GM18909 (cell line): ENCODE measurements at regions not wholly inside any gene's neighbourhood (a gene's known extent, or its start where the extent isn't known, plus 50 kb on each side); places are given as distances from the start of the nearest gene placed in this dataset.
"Not testable (repeated sequence)": the region's sequence is repeated elsewhere in the genome, so short reads cannot be mapped to it uniquely, and the experiment has no call there.

Experiments
- ATAC-seq: cut with Tn5 transposase; IDR thresholded peaks from one replicate; pipeline ENCODE4 v1.9.1; 2021; ENCODE audit warnings: mild to moderate bottlenecking; ENCODE audit not compliant: unreplicated experiment, poor library complexity

DNA sequence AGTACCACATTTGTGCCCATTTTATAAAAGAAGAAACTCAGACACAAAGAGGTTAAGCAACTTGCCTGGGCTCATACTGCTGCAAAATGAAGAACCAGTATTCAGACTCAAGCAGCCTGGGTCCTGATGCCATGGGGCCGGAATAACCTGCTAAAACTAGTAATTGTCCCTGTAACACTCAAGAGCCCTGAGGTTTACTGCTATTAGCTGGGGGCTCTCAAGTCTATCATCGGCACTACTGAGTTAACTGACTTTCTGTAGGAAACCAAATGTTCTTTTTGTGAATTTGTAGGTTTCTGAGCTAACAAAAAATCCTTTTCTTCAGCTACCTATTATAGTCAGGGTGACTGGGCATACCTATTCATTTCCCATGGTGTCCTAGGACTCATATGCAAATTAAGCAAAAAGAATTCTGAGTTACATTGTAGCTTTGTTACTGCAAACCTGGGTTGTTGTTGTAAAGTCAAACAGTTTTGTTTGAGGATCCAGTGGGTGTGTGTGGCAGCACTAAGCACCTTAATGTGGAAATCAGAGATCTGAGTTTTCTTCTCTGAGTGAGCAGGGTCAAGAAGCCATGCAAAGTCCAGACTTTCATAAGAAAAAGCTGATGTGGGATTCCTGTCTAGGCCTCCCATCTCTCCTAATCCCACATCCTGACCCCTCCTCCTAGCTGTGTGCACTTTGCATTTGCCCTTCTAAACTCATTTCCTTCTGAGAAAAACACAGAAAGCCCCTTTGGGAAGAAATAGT lies 72.4 kb upstream of the TNP1 start:
- ATAC-seq: no peak

DNA sequence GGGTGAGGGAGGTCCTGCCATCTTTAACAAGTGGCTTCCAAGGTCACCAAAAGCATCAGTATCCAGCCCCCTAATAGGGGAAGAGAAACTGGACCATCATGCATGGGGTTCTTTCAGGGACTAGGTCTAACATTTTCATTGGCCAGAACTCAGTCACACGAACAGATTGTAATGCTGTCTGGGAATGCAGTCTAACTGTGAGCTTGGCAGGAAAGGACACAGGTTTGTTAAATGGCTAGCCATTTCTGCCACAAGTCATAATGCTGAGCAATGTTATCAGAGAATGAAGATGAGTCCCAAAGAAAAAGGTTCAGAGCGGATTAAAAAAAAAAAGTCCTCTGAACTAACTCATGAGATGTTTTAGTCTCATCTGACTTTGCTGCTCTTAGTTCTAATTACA lies 70.9 kb upstream of the TNP1 start:
- ATAC-seq: no peak

DNA sequence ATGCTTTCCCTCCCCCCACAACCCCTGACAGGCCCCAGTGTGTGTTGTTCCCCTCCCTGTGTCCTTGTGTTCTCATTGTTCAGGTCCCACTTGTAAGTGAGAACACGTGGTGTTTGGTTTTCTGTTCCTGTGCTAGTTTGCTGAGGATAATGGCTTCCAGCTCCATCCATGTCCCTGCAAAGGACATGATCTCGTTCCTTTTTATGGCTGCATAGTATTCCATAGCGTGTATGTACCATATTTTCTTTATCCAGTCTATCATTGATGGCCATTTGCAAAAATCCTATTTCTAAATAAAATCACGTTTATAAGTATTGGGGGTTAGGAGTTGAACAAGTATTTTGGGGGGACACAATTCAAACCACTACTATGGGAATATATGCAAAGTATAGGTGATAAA lies 69.5 kb upstream of the TNP1 start:
- ATAC-seq: not testable (repeated sequence)

DNA sequence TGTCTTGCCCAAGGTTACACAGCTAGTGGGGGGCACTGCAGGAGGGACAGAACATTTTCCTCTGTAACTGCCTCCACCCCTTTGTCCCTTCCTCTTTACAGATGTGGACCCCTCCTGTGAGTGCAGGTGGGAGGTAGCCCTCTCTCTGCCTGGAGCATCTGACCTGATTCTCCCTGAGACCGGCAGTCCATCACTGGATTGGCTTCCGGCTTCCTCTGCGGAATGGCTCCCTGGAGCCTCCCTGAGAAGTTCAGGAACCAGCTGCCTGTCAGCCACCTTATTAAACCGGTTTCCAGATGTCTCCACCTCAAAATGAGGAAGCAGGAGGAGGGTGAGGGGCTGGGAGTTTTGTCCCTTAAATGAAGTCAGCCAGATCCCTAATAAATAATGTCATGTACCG lies 67.3 kb upstream of the TNP1 start:
- ATAC-seq: no peak

- no peak for ATAC-seq
These were observed 65.9 kb upstream of the TNP1 start for GRCh38 chr2:216925636-216926366.

- ATAC-seq: no peak
These were observed 65.1 kb upstream of the TNP1 start for GRCh38 chr2:216925006-216925405.

- ATAC-seq: no peak
These were observed 63.8 kb upstream of the TNP1 start for GRCh38 chr2:216923706-216924105.

DNA sequence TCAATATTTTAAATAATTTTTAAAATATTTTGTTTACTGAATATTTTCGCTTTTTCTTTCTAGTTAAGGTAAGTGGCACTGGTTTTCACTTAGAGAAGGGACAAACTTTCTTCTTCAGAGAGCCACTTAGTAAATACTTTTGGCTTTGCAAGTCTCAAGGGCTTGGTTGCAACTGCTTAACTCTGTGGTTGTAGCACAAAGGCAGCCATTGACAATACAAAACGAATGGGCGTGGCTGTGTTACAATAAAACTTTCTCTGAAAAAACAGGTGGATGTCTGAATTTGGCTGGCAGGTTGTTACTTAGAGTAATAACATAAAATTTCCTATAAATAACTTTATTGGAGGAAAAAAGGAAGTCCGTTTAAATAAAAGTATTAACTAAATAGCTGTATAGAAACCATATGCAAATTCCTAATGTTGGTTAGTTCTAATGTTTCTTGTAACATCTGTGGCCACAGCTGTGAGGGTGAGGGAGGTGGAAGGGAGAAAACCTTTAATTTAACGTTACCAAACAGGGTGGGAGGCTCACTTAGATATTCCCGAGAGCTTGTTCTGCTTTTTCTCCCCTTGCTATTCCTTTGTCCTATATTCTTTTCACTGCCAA lies 62.4 kb upstream of the TNP1 start:
- ATAC-seq: peak; percentile 56

DNA sequence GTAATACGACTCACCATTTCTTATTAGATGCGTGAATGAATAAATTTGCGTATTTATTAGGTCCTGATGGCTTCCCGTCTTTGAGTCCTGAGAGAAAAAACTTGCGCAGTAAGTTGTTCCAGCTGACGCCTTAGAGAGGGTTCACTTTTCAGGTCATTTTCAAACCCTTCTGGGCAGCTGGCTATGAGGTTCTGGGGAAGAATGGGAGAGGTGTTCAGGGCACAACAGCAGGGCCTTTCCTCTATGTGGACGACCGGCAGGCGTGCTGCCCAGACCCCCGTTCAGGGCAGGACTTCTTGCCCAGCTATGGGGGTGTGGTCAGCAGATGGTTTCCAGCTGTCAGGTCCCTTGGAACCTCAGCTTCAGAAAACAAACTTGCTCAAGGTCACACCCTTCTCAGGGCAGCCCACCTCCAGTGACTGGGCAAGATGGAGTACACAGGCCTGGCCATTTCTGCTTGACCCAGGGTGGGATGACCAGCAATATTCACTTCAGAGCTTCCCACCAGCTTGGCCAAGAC lies 61.1 kb upstream of the TNP1 start:
- ATAC-seq: no peak

GRCh38 chr2:216920143-216920876 lies 60.4 kb upstream of the TNP1 start:
- ATAC-seq: no peak

GRCh38 chr2:216918088-216918680 lies 58.3 kb upstream of the TNP1 start:
- ATAC-seq: no peak

GRCh38 chr2:216916956-216917650 lies 57.2 kb upstream of the TNP1 start:
- no peak for ATAC-seq

DNA sequence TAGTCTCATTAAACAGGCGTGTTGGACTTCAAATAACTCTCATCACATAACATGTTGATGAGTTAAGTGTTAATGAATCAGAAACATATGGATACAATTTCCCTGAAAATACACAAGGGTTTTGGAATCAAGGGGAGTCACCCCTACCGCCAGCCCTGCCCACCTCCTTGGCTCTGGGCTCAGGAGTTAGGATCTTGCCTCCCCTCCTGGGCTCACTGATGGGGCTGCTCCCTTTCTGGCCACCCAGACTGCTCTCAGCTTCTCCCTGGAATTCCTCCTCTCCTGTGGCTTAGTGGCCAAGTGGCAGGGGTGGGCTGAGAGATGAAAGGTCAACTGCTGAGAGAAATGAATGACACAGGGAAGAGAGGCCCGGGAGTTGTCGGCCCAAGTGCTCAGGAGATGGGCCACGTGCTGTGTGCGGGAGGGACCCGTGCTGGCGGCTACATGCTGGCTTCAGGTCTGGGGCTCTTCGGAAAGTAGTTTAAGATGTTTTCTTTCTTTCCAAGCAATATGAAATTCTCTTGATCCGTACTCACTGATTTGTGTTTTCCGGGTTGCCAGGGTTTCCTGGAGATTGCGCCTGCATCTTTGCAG lies 55.8 kb upstream of the TNP1 start:
- ATAC-seq: no peak

- ATAC-seq: no peak
These were observed 54.6 kb upstream of the TNP1 start for GRCh38 chr2:216914491-216914890.

DNA sequence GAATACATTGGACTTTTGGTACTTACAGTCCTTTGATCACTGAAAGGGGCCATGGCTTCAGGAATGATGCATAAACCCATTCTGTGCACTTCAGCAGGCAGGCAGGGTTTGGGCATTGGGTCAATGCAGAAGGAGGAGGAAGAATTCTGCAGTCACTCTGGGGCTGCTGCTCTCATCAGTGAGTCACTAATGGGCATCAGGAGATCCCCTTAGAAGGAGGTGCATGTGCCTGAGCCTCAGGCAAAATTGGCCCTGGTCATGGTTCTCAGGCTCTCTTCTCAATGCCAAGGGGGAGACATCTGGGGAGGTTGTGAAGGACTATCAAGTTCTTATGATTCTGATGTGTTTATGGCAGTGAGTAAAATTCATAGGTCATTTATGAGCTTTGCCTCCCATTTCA lies 52.0 kb upstream of the TNP1 start:
- ATAC-seq: no peak

- no peak for ATAC-seq
These were observed 51.1 kb upstream of the TNP1 start for GRCh38 chr2:216911008-216911407.

DNA sequence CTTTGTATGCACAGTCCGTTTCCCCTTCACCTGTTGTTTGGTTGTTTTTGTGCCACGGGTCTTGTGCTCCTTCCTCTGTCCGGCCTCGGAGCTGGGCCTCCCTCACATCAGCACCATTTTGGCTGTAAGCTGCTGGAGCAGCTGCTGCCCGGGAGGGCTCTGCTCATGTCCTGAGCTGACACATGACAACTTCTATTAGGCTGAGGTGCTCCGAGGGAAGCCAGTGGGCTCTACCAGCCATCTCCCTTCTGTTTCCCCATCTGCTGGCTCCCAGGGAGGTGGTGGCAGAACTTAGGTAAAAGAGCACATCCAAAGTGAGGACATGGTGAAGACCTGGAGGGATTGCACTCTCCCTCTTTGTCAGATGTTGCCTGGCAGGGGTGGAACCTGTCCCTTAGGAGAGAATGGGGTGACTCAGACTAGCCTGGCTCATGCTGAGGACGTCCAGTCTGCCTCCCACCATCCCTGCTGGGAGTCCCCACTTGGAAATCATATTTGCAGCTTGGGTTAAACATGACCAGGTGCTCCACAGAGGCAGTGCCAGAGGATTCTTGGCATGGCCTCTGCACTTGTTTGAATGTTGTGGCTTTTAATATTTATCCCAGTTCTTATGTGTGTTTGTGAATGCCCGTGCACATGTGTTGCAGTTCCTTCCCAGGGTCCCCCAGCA lies 49.8 kb upstream of the TNP1 start:
- no peak for ATAC-seq
